ENCODE measurements at regions not wholly inside any gene's neighbourhood (a gene's known extent, or its start where the extent isn't known, plus 50 kb on each side); places are given as distances from the start of the nearest gene placed in this dataset.
"Not testable (repeated sequence)": the region's sequence is repeated elsewhere in the genome, so short reads cannot be mapped to it uniquely, and the experiment has no call there.

- intact Hi-C loops (cut with DNase I): not testable (repeated sequence)
- DNase-seq: peak in 1 of 10 donors; percentile 73
Measured at GRCh38 chr21:9740991-9741742, 780.2 kb upstream of the TPTE start.

GRCh38 chr21:9743566-9743965, 777.8 kb upstream of the TPTE start:
- intact Hi-C loops (cut with DNase I): not testable (repeated sequence)

GRCh38 chr21:9744166-9744565, 777.2 kb upstream of the TPTE start:
- intact Hi-C loops (cut with DNase I): not testable (repeated sequence)
- peak in 1 of 10 donors; percentile 68 for DNase-seq

More at GRCh38 chr21:9743566-9743965, 777.8 kb upstream of the TPTE start:
- DNase-seq: peak in 1 of 10 donors; percentile 81

GRCh38 chr21:9744593-9744992, 776.8 kb upstream of the TPTE start:
- peak in 1 of 10 donors; percentile 80 for DNase-seq
- intact Hi-C loops (cut with DNase I): not testable (repeated sequence)

GRCh38 chr21:9745457-9746108, 775.8 kb upstream of the TPTE start:
- peak in 1 of 10 donors; percentile 67 for DNase-seq
- intact Hi-C loops (cut with DNase I): not testable (repeated sequence)

- intact Hi-C loops (cut with DNase I); DNase-seq: not testable (repeated sequence)
Measured at GRCh38 chr21:9746311-9746710, 775.1 kb upstream of the TPTE start.

- DNase-seq; intact Hi-C loops (cut with DNase I): not testable (repeated sequence)
Measured at GRCh38 chr21:9746831-9747606, 774.4 kb upstream of the TPTE start.

GRCh38 chr21:9747870-9748269, 773.5 kb upstream of the TPTE start:
- intact Hi-C loops (cut with DNase I): not testable (repeated sequence)
- peak in 1 of 10 donors; percentile 75 for DNase-seq

- DNase-seq; intact Hi-C loops (cut with DNase I): not testable (repeated sequence)
Measured at GRCh38 chr21:9748451-9748850, 772.9 kb upstream of the TPTE start.

GRCh38 chr21:9749741-9750230, 771.6 kb upstream of the TPTE start:
- intact Hi-C loops (cut with DNase I); DNase-seq: not testable (repeated sequence)

GRCh38 chr21:9750341-9751086, 770.9 kb upstream of the TPTE start:
- no peak for DNase-seq
- intact Hi-C loops (cut with DNase I): no loop called here

GRCh38 chr21:9751087-9751585, 770.2 kb upstream of the TPTE start:
- DNase-seq; intact Hi-C loops (cut with DNase I): not testable (repeated sequence)

GRCh38 chr21:9752028-9752427, 769.4 kb upstream of the TPTE start:
- DNase-seq: peak in 1 of 10 donors; percentile 79
- intact Hi-C loops (cut with DNase I): not testable (repeated sequence)

GRCh38 chr21:9753441-9753840, 767.9 kb upstream of the TPTE start:
- intact Hi-C loops (cut with DNase I); DNase-seq: not testable (repeated sequence)

- intact Hi-C loops (cut with DNase I): no loop called here
- no peak for DNase-seq
Measured at GRCh38 chr21:9753943-9754342, 767.4 kb upstream of the TPTE start.

GRCh38 chr21:9754434-9754833, 766.9 kb upstream of the TPTE start:
- intact Hi-C loops (cut with DNase I); DNase-seq: not testable (repeated sequence)

GRCh38 chr21:9755611-9756010, 765.8 kb upstream of the TPTE start:
- intact Hi-C loops (cut with DNase I): no loop called here

GRCh38 chr21:9756677-9757076, 764.7 kb upstream of the TPTE start:
- intact Hi-C loops (cut with DNase I): no loop called here
- no peak for DNase-seq

More at GRCh38 chr21:9755611-9756010, 765.8 kb upstream of the TPTE start:
- no peak for DNase-seq

- intact Hi-C loops (cut with DNase I); DNase-seq: not testable (repeated sequence)
Measured at GRCh38 chr21:9757118-9757517, 764.3 kb upstream of the TPTE start.

- DNase-seq; intact Hi-C loops (cut with DNase I): not testable (repeated sequence)
Measured at GRCh38 chr21:9757572-9757971, 763.8 kb upstream of the TPTE start.

Measured in posterior cingulate gyrus (tissue), 11 donors.